ENCODE measurements at regions not wholly inside any gene's neighbourhood (a gene's known extent, or its start where the extent isn't known, plus 50 kb on each side); places are given as distances from the start of the nearest gene placed in this dataset.
"Not testable (repeated sequence)": the region's sequence is repeated elsewhere in the genome, so short reads cannot be mapped to it uniquely, and the experiment has no call there.

DNA sequence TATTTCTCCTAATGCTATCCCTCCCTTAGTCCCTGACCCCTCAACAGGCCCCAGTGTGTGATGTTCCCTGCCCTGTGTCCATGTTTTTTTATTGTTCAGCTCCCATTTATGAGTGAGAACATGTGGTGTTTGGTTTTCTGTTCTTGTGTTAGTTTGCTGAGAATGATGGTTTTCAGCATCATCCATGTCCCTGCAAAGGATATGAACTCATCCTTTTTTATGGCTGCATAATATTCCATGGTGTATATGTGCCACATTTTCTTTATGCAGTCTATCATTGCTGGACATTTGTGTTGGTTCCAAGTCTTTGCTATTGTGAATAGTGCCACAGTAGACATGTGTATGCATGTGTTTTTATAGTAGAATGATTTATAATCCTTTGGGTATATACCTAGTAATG lies 79.5 kb upstream of the PRL start:
- H3K4me1 Mint-ChIP-seq, DNase-seq, H3K4me3 Mint-ChIP-seq, CTCF ChIA-PET, H3K27me3 Mint-ChIP-seq, H3K9me3 Mint-ChIP-seq, H3K36me3 Mint-ChIP-seq, H3K27ac Mint-ChIP-seq: not testable (repeated sequence)

GRCh38 chr6:22378536-22378935 lies 81.7 kb upstream of the PRL start:
- DNase-seq, CTCF ChIA-PET, H3K27ac Mint-ChIP-seq, H3K9me3 Mint-ChIP-seq, H3K27me3 Mint-ChIP-seq, H3K36me3 Mint-ChIP-seq, H3K4me1 Mint-ChIP-seq, H3K4me3 Mint-ChIP-seq: not testable (repeated sequence)

GRCh38 chr6:22380236-22380635 lies 83.4 kb upstream of the PRL start:
- CTCF ChIA-PET = no interaction called here
- H3K27ac Mint-ChIP-seq = no peak overlapping the region
- H3K9me3 Mint-ChIP-seq = peaks cover 6% of the 10 kb centered on the region
- H3K36me3 Mint-ChIP-seq = no peaks in the 10 kb centered on the region
- no peak for DNase-seq
- H3K4me1 Mint-ChIP-seq = no peaks in the 10 kb centered on the region
- H3K4me3 Mint-ChIP-seq = no peak overlapping the region
- H3K27me3 Mint-ChIP-seq = no peaks in the 10 kb centered on the region

DNA sequence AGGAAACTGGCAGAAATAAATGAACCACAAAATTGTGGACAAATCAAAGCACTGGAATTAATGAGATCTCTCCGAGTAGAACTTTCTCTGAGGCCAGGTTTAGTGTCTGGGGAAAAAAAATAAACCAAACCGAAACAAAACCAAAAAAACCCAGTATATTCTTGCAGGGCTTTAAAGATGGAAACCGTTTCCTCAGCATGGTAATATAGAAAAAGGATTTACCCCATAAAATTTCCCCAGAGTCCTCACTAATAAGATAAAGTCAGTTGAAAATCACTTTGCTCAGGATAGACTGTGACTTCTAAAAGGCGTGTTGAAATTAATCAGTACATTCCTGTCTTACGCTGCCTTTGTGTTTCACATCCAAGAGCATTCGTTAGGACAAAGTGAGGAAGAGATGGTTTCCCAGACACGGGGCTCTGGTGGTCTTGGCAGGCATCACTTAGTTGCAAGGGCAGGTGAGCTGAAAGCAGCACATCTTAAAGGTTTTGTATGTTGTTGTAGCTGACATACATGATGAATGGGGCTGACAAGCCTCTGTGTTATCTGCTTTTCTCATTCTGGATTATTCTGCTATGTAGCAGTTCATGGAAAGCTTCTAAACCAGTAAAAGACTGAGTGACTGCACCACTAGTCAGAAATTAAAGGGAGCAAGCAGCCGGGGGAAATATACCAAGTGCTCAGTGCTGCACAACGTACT lies 85.2 kb upstream of the PRL start:
- Mint-ChIP-seq H3K36me3 (no peaks in the 10 kb centered on the region), H3K4me3 (no peak overlapping the region), H3K27ac (no peak overlapping the region), H3K9me3 (peaks cover 5% of the 10 kb centered on the region), H3K27me3 (no peaks in the 10 kb centered on the region), H3K4me1 (no peaks in the 10 kb centered on the region)
- CTCF ChIA-PET = no interaction called here
- DNase-seq = no peak

DNA sequence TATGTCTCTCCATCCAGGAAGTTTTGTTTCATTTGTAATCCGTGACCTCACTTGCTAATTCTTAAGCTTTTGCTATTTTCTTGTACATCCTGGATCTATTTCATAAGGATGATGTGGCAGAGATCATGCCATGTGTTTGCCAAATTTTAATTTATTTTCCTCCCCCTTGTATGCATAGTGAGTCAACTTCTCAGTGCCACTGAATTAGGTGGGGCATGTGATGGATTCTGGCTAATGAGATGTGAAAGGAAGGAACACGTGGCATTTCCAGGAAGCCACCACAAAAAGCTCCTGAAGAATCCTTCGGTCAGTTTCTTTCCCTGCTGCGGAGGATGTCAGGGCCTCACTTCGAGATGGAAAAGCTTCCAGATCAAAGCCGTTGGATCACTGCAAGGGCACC lies 86.2 kb upstream of the PRL start:
- no peak overlapping the region for H3K4me3 Mint-ChIP-seq
- H3K27ac Mint-ChIP-seq = no peak overlapping the region
- CTCF ChIA-PET = no interaction called here
- no peaks in the 10 kb centered on the region for H3K4me1 Mint-ChIP-seq
- no peaks in the 10 kb centered on the region for H3K36me3 Mint-ChIP-seq
- no peak for DNase-seq
- no peaks in the 10 kb centered on the region for H3K27me3 Mint-ChIP-seq
- peaks cover 8% of the 10 kb centered on the region for H3K9me3 Mint-ChIP-seq

DNA sequence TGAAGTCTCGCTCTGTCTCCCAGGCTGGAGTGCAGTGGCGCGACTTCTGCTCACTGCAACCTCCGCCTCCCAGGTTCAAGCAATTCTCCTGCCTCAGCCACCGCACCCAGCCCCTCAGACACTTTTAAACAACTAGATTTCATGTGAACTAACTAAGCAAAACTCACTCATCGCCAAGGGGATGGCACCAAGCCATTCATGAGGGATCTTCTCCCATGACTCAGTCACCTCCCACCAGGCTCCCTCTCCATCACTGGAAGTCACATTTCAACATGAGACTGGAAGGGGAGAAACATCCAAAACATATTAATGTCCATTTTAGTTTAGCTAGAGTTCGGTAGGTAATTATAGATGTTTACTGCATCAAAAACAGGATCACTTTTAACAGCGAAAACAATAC lies 95.9 kb upstream of the PRL start:
- H3K27ac Mint-ChIP-seq = no peak overlapping the region
- no peaks in the 10 kb centered on the region for H3K4me1 Mint-ChIP-seq
- CTCF ChIA-PET = no interaction called here
- H3K9me3 Mint-ChIP-seq = peaks cover 5% of the 10 kb centered on the region
- no peak for DNase-seq
- H3K27me3 Mint-ChIP-seq = no peaks in the 10 kb centered on the region
- H3K4me3 Mint-ChIP-seq = no peak overlapping the region
- no peaks in the 10 kb centered on the region for H3K36me3 Mint-ChIP-seq

GRCh38 chr6:22394691-22395090 lies 97.9 kb upstream of the PRL start:
- no peaks in the 10 kb centered on the region for H3K27me3 Mint-ChIP-seq
- CTCF ChIA-PET = no interaction called here
- no peaks in the 10 kb centered on the region for H3K4me1 Mint-ChIP-seq
- H3K4me3 Mint-ChIP-seq = no peak overlapping the region
- no peak for DNase-seq
- no peak overlapping the region for H3K27ac Mint-ChIP-seq
- no peaks in the 10 kb centered on the region for H3K36me3 Mint-ChIP-seq
- H3K9me3 Mint-ChIP-seq = peaks cover 5% of the 10 kb centered on the region

- CTCF ChIA-PET = no interaction called here
- no peak for DNase-seq
- no peak overlapping the region for H3K27ac Mint-ChIP-seq
Observed at GRCh38 chr6:22399693-22400092, 102.9 kb upstream of the PRL start.

GRCh38 chr6:22401206-22401605 lies 104.4 kb upstream of the PRL start:
- Mint-ChIP-seq H3K4me3 (no peak overlapping the region), H3K27me3 (no peaks in the 10 kb centered on the region), H3K9me3 (no peaks in the 10 kb centered on the region), H3K36me3 (no peaks in the 10 kb centered on the region), H3K27ac (no peak overlapping the region), H3K4me1 (no peaks in the 10 kb centered on the region)
- no peak for DNase-seq
- CTCF ChIA-PET = no interaction called here

More at GRCh38 chr6:22399693-22400092, 102.9 kb upstream of the PRL start:
- H3K9me3 Mint-ChIP-seq = no peaks in the 10 kb centered on the region
- no peaks in the 10 kb centered on the region for H3K4me1 Mint-ChIP-seq
- no peaks in the 10 kb centered on the region for H3K27me3 Mint-ChIP-seq
- H3K36me3 Mint-ChIP-seq = no peaks in the 10 kb centered on the region
- H3K4me3 Mint-ChIP-seq = no peak overlapping the region

DNA sequence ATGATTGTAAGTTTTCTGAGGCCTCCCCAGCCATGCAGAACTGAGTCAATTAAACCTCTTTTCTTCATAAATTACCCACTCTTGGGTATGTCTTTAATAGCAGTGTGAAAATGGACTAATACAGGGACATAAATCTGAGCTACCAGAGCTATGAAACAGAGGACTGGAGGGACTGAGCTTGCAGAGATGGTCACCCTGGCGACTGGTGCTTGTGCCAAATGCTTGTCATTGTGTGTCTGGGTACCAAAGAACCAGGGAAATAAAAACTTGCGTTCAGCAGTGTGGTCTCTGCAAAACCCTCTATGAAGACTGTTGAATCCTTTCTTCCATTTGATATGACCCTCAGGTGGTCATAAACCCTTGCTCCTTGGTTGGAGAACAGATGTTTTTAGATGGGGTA lies 105.1 kb upstream of the PRL start:
- CTCF ChIA-PET = no interaction called here
- Mint-ChIP-seq H3K4me3 (no peak overlapping the region), H3K27me3 (no peaks in the 10 kb centered on the region), H3K4me1 (no peaks in the 10 kb centered on the region), H3K9me3 (no peaks in the 10 kb centered on the region), H3K36me3 (no peaks in the 10 kb centered on the region), H3K27ac (no peak overlapping the region)
- no peak for DNase-seq

GRCh38 chr6:22409486-22409885 lies 112.7 kb upstream of the PRL start:
- H3K4me3 Mint-ChIP-seq = no peak overlapping the region
- H3K36me3 Mint-ChIP-seq = no peaks in the 10 kb centered on the region

GRCh38 chr6:22411376-22412105 lies 114.7 kb upstream of the PRL start:
- H3K4me3 Mint-ChIP-seq = no peak overlapping the region
- no peaks in the 10 kb centered on the region for H3K36me3 Mint-ChIP-seq
- no peaks in the 10 kb centered on the region for H3K27me3 Mint-ChIP-seq
- H3K4me1 Mint-ChIP-seq = no peaks in the 10 kb centered on the region
- DNase-seq = no peak
- CTCF ChIA-PET = no interaction called here
- H3K9me3 Mint-ChIP-seq = no peaks in the 10 kb centered on the region
- no peak overlapping the region for H3K27ac Mint-ChIP-seq

More at GRCh38 chr6:22409486-22409885, 112.7 kb upstream of the PRL start:
- Mint-ChIP-seq H3K4me1 (no peaks in the 10 kb centered on the region), H3K27ac (no peak overlapping the region), H3K27me3 (no peaks in the 10 kb centered on the region), H3K9me3 (no peaks in the 10 kb centered on the region)
- DNase-seq = no peak
- CTCF ChIA-PET = no interaction called here

DNA sequence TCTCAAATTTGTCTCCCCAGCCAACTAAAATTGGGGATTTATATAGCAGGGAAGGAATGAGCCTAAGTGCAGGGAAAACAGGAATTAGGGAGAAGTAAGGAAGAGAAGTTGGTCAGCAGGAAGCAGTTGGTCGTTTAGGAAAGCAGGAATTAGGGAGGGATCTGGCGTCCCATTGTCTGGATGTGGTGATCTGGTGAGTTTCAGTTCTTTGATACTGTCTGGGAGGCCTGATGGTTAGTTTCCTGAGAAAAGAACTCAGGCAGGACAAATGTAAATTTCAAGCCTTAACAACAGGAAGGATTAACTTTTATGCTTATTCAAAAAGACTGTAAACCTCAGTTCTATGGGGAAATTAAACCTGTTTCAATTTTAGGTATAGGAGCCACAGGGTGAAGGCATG lies 116.2 kb upstream of the PRL start:
- Mint-ChIP-seq H3K9me3 (no peaks in the 10 kb centered on the region), H3K36me3 (no peaks in the 10 kb centered on the region), H3K27me3 (no peaks in the 10 kb centered on the region), H3K4me1 (no peaks in the 10 kb centered on the region), H3K27ac (no peak overlapping the region), H3K4me3 (no peak overlapping the region)
- CTCF ChIA-PET = no interaction called here
- no peak for DNase-seq

- H3K27me3 Mint-ChIP-seq = no peaks in the 10 kb centered on the region
- CTCF ChIA-PET = no interaction called here
- H3K27ac Mint-ChIP-seq = no peak overlapping the region
- H3K36me3 Mint-ChIP-seq = no peaks in the 10 kb centered on the region
- no peak overlapping the region for H3K4me3 Mint-ChIP-seq
- no peaks in the 10 kb centered on the region for H3K4me1 Mint-ChIP-seq
- no peak for DNase-seq
- H3K9me3 Mint-ChIP-seq = peaks cover 2% of the 10 kb centered on the region
Observed at GRCh38 chr6:22413681-22414311, 117.0 kb upstream of the PRL start.

- Mint-ChIP-seq H3K27ac (no peak overlapping the region), H3K9me3 (peaks cover 12% of the 10 kb centered on the region), H3K27me3 (no peaks in the 10 kb centered on the region), H3K4me3 (no peak overlapping the region), H3K4me1 (no peaks in the 10 kb centered on the region), H3K36me3 (no peaks in the 10 kb centered on the region)
- CTCF ChIA-PET = no interaction called here
- DNase-seq = no peak
Observed at GRCh38 chr6:22418714-22419113, 121.9 kb upstream of the PRL start.

Data from activated naive CD4-positive, alpha-beta T cell treated with anti-CD3 and anti-CD28 coated beads, Interleukin-2, amount 10 ng/mL, durations not matched to agents 7 days and 5 days (primary cell).